ENCODE measurements at regions not wholly inside any gene's neighbourhood (a gene's known extent, or its start where the extent isn't known, plus 50 kb on each side); places are given as distances from the start of the nearest gene placed in this dataset.

DNA sequence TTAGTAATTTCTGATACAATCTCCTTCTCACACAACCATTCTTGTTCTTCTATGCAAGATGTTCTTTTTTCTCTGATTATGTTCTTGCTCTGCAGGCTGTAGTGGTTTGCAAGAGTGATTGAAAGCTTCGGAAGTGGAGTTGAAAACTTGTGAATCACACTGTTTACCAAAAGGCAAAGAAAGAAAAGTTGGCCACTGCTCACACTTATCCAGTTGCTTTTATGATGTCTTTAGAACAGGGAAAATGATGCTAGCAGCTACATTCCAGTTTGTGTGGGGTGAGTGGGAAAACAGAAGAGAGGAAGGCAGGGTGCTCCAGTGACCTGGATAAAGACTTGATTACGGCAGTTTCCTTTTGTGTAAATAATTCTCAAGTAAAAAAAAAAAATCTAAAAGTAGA lies 583.3 kb downstream of the TENT5A start:
- TF ChIP-seq, protein P1, sequence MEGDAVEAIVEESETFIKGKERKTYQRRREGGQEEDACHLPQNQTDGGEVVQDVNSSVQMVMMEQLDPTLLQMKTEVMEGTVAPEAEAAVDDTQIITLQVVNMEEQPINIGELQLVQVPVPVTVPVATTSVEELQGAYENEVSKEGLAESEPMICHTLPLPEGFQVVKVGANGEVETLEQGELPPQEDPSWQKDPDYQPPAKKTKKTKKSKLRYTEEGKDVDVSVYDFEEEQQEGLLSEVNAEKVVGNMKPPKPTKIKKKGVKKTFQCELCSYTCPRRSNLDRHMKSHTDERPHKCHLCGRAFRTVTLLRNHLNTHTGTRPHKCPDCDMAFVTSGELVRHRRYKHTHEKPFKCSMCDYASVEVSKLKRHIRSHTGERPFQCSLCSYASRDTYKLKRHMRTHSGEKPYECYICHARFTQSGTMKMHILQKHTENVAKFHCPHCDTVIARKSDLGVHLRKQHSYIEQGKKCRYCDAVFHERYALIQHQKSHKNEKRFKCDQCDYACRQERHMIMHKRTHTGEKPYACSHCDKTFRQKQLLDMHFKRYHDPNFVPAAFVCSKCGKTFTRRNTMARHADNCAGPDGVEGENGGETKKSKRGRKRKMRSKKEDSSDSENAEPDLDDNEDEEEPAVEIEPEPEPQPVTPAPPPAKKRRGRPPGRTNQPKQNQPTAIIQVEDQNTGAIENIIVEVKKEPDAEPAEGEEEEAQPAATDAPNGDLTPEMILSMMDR (IDR thresholded peaks at IDR 0.05; ENCODE audit: extremely low read depth, insufficient read depth, missing control alignments), result no peak
- in situ Hi-C loops (cut with MboI; ENCODE audit: low pct_unique_long_range_greater_than_20kb, low sequenced_read_pairs, unreplicated experiment), result no loop called here
- no peak for DNase-seq (ENCODE audit: low spot score)

DNA sequence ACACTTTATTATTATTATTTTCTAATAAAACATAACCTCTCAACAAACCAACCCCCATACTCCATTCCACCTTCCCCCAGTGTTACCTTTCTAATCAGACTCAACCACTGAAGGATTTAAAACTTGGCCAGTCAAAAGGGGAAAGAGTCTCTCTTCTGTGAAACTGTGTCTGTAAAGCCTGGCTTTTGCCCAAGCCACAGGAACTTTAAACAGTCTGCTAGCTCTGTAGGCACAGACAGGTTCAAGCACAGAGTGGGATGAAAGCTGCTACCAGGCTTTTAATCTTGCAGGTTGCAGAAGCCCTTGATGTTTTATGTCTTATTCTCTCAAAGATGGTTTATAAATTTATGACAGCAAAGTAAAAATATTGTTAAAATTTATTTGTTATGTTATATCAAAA lies 585.7 kb downstream of the TENT5A start:
- TF ChIP-seq, protein P1 (IDR thresholded peaks at IDR 0.05; ENCODE audit: extremely low read depth, insufficient read depth, missing control alignments), result no peak
- in situ Hi-C loops (cut with MboI; ENCODE audit: low pct_unique_long_range_greater_than_20kb, low sequenced_read_pairs, unreplicated experiment), result no loop called here
- no peak for DNase-seq (ENCODE audit: low spot score)

DNA sequence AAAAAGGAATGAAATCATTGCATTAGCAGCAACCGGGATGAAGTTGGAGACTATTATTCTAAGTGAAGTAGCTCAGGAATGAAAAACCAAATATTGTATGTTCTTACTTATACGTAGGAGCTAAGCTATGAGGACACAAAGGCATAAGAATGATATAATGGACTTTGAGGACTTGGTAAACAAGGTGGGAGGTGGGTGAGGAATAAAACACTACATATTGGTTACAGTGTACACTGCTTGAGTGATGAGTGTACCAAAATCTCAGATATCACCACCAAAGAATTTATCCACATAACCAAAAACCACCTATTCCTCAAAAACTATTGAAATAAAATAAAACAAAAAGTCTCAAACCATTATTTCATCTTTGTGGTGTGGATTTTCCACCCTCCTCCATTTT lies 593.5 kb downstream of the TENT5A start:
- TF ChIP-seq, protein P1 (IDR thresholded peaks at IDR 0.05; ENCODE audit: extremely low read depth, insufficient read depth, missing control alignments), result no peak
- no peak for DNase-seq (ENCODE audit: low spot score)
- in situ Hi-C loops (cut with MboI; ENCODE audit: low pct_unique_long_range_greater_than_20kb, low sequenced_read_pairs, unreplicated experiment), result no loop called here

DNA sequence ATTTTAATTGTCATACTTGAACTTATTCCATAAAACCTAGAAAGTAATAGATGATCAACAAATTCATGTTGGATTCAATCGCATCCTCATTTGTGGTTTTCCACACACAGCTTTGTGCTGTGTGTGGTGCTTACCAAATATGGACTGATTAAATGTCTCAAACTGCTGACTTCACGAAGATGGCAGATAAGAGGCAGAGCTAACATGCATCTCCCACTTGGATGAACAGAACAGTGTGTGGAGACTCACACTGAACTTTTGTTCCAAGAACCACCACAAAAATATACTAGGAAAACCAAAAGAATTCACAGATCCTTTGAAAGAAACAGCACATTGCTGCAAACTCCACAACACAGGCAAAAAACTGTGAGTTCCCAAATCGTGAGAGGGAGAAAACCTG lies 603.7 kb downstream of the TENT5A start:
- TF ChIP-seq, protein P1 (IDR thresholded peaks at IDR 0.05; ENCODE audit: extremely low read depth, insufficient read depth, missing control alignments), result no peak
- in situ Hi-C loops (cut with MboI; ENCODE audit: low pct_unique_long_range_greater_than_20kb, low sequenced_read_pairs, unreplicated experiment), result no loop called here
- no peak for DNase-seq (ENCODE audit: low spot score)

DNA sequence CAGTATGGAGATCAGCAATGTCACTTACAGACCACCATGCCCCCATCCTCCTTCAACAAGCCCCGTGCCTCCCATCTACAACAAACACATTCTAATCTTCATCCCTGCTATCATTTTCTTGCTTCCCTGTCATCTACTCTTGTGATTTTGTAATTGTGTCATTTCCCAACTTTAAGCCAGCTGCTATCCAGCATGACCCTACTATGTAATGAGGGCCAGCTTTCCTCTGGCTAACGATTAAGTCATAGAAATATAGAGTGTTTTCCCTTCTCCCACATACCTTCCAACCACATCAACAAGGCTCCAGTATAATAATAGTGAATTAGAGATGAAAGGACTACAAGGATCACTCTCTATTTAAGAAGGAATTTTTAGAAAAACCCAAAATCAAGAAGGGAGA lies 607.0 kb downstream of the TENT5A start:
- in situ Hi-C loops (cut with MboI; ENCODE audit: low pct_unique_long_range_greater_than_20kb, low sequenced_read_pairs, unreplicated experiment), result no loop called here
- no peak for DNase-seq (ENCODE audit: low spot score)
- TF ChIP-seq, protein P1 (IDR thresholded peaks at IDR 0.05; ENCODE audit: extremely low read depth, insufficient read depth, missing control alignments), result no peak

DNA sequence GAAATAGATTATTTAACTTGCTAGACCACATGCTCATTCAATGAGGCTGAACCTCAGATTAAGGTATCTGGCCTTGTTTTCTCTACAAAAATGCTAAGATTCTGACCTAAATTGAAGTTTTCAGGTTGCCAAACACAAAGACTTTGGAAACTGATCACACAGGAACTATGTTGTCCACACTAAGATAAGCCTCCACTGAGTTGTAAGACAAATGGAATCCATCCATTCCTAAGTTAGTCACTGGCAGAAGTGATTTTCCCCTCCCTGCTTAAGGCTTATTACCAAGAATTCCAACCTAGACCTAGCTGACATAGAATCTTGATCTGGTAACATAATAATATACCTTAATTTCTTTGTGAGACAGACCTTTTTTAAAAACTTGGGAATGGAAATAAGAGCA lies 608.1 kb downstream of the TENT5A start:
- TF ChIP-seq, protein P1 (IDR thresholded peaks at IDR 0.05; ENCODE audit: extremely low read depth, insufficient read depth, missing control alignments), result no peak
- in situ Hi-C loops (cut with MboI; ENCODE audit: low pct_unique_long_range_greater_than_20kb, low sequenced_read_pairs, unreplicated experiment), result no loop called here
- DNase-seq (ENCODE audit: low spot score), result no peak

DNA sequence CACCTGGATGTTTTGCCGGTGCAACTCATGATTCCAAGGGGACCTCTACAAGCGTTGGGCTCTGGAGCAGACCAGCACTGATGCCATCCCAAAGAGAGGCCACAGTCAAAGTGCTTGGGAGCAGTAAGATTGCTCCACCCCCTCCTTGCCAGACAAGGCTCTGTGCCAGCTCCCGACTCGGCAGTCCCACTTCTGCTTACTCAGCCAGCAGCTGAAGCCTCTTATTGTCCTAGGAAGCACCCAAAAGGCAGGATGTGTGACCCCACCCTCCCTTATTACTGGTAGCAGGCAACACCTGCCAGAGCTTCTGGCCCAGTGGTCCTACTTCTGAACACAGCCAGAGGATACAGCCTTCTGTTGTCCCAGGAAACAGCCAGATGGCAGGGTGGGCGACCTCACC lies 614.2 kb downstream of the TENT5A start:
- in situ Hi-C loops (cut with MboI; ENCODE audit: low pct_unique_long_range_greater_than_20kb, low sequenced_read_pairs, unreplicated experiment), result no loop called here
- TF ChIP-seq, protein P1 (IDR thresholded peaks at IDR 0.05; ENCODE audit: extremely low read depth, insufficient read depth, missing control alignments), result no peak
- DNase-seq (ENCODE audit: low spot score), result no peak

Data from GM13977 (cell line).